Brain microvascular endothelial cell (primary cell): ENCODE measurements at regions not wholly inside any gene's neighbourhood (a gene's known extent, or its start where the extent isn't known, plus 50 kb on each side); places are given as distances from the start of the nearest gene placed in this dataset.

ENCODE experiments used
- DNase-seq: peaks from one replicate; pipeline ENCODE4 v3.0.0-alpha.2; 2020
- H3K27ac ChIP-seq: fragments of 250-450 bp; sonication (Bioruptor Pico); 2 replicates; pipeline ENCODE4 v1.5.1; 2020; ENCODE audit warnings: mild to moderate bottlenecking, moderate library complexity
- H3K27me3 ChIP-seq: fragments of 250-450 bp; sonication (Bioruptor Pico); replicated peaks from 2 replicates; pipeline ENCODE4 v1.5.1; 2020; ENCODE audit warnings: mild to moderate bottlenecking
- H3K36me3 ChIP-seq: fragments of 250-450 bp; sonication (Bioruptor Pico); replicated peaks from 2 replicates; pipeline ENCODE4 v1.5.1; 2020; ENCODE audit warnings: mild to moderate bottlenecking
- H3K4me3 ChIP-seq: 2 replicates; pipeline ENCODE4 v1.5.1; 2011; ENCODE audit warnings: low read depth, mild to moderate bottlenecking, control low read depth, low read length, moderate library complexity
- in situ Hi-C: cut with HindIII; loops from 2 replicates; pipeline ENCODE4 v1.10.0; 2017; ENCODE audit warnings: low sequenced_read_pairs, low pct_ligation_motif_present
- TF ChIP-seq, protein P1 (sequence below): IDR thresholded peaks from 2 replicates; pipeline ENCODE4 v1.5.1; 2011; ENCODE audit warnings: low read depth, mild to moderate bottlenecking, moderate library complexity, low read length, control low read depth, inconsistent platforms; ENCODE audit errors: missing control alignments

- no peaks in the 10 kb centered on the region for H3K27me3 ChIP-seq
- H3K36me3 ChIP-seq, result no peaks in the 10 kb centered on the region
- no peak overlapping the region for H3K27ac ChIP-seq
- TF ChIP-seq, protein P1, sequence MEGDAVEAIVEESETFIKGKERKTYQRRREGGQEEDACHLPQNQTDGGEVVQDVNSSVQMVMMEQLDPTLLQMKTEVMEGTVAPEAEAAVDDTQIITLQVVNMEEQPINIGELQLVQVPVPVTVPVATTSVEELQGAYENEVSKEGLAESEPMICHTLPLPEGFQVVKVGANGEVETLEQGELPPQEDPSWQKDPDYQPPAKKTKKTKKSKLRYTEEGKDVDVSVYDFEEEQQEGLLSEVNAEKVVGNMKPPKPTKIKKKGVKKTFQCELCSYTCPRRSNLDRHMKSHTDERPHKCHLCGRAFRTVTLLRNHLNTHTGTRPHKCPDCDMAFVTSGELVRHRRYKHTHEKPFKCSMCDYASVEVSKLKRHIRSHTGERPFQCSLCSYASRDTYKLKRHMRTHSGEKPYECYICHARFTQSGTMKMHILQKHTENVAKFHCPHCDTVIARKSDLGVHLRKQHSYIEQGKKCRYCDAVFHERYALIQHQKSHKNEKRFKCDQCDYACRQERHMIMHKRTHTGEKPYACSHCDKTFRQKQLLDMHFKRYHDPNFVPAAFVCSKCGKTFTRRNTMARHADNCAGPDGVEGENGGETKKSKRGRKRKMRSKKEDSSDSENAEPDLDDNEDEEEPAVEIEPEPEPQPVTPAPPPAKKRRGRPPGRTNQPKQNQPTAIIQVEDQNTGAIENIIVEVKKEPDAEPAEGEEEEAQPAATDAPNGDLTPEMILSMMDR, result no peak
- no peak for DNase-seq
- in situ Hi-C loops, result no loop called here
- no peak overlapping the region for H3K4me3 ChIP-seq
Measured at GRCh38 chr4:146004730-146005129, 66.1 kb upstream of the ZNF827 start.

GRCh38 chr4:145988628-145989027 is 50.0 kb upstream of the ZNF827 start:
- TF ChIP-seq, protein P1, result no peak
- in situ Hi-C loops, result no loop called here
- H3K27ac ChIP-seq, result no peak overlapping the region

More at GRCh38 chr4:145988628-145989027, 50.0 kb upstream of the ZNF827 start:
- no peak for DNase-seq
- Histone ChIP-seq H3K27me3 (no peaks in the 10 kb centered on the region), H3K4me3 (no peak overlapping the region), H3K36me3 (no peaks in the 10 kb centered on the region)
